ENCODE measurements at regions not wholly inside any gene's neighbourhood (a gene's known extent, or its start where the extent isn't known, plus 50 kb on each side); places are given as distances from the start of the nearest gene placed in this dataset.
"Not testable (repeated sequence)": the region's sequence is repeated elsewhere in the genome, so short reads cannot be mapped to it uniquely, and the experiment has no call there.

GRCh38 chr7:22066522-22066921 is 120.8 kb upstream of the CDCA7L start:
- CTCF ChIA-PET, result no interaction called here
- POLR2A ChIA-PET, result no interaction called here

- ChIA-PET POLR2A (no interaction called here), CTCF (interaction anchor here (0.9 kb wide), 1 partner anchor 18 kb away, joined by 3 read pairs; no protein-coding TSS in a partner anchor)
Observed at GRCh38 chr7:22064816-22065215, 119.1 kb upstream of the CDCA7L start.

- ChIA-PET POLR2A (no interaction called here), CTCF (no interaction called here)
Observed at GRCh38 chr7:22061775-22062174, 116.1 kb upstream of the CDCA7L start.

GRCh38 chr7:22060863-22061262 is 115.2 kb upstream of the CDCA7L start:
- ChIA-PET CTCF (no interaction called here), POLR2A (no interaction called here)

- CTCF ChIA-PET, result no interaction called here
- POLR2A ChIA-PET, result no interaction called here
Observed at GRCh38 chr7:22060197-22060596, 114.5 kb upstream of the CDCA7L start.

GRCh38 chr7:22055226-22055625 is 109.5 kb upstream of the CDCA7L start:
- CTCF ChIA-PET, result no interaction called here
- POLR2A ChIA-PET, result no interaction called here

- CTCF ChIA-PET, result no interaction called here
- POLR2A ChIA-PET, result no interaction called here
Observed at GRCh38 chr7:22052674-22053365, 107.1 kb upstream of the CDCA7L start.

- ChIA-PET CTCF (no interaction called here), POLR2A (no interaction called here)
Observed at GRCh38 chr7:22051886-22052673, 106.4 kb upstream of the CDCA7L start.

- CTCF ChIA-PET, result no interaction called here
- POLR2A ChIA-PET, result no interaction called here
Observed at GRCh38 chr7:22049766-22050500, 104.2 kb upstream of the CDCA7L start.

GRCh38 chr7:22043367-22043766 is 97.7 kb upstream of the CDCA7L start:
- ChIA-PET CTCF (no interaction called here), POLR2A (no interaction called here)

- POLR2A ChIA-PET, result no interaction called here
- CTCF ChIA-PET, result no interaction called here
Observed at GRCh38 chr7:22040923-22041595, 95.4 kb upstream of the CDCA7L start.

- ChIA-PET POLR2A (no interaction called here), CTCF (no interaction called here)
Observed at GRCh38 chr7:22039670-22040069, 94.0 kb upstream of the CDCA7L start.

- CTCF ChIA-PET, POLR2A ChIA-PET: not testable (repeated sequence)
Observed at GRCh38 chr7:22032356-22032755, 86.7 kb upstream of the CDCA7L start.

- CTCF ChIA-PET, POLR2A ChIA-PET: not testable (repeated sequence)
Observed at GRCh38 chr7:22028656-22029055, 83.0 kb upstream of the CDCA7L start.

- POLR2A ChIA-PET, result no interaction called here
- CTCF ChIA-PET, result no interaction called here
Observed at GRCh38 chr7:22027475-22027874, 81.8 kb upstream of the CDCA7L start.

- ChIA-PET POLR2A (no interaction called here), CTCF (no interaction called here)
Observed at GRCh38 chr7:22025983-22026382, 80.3 kb upstream of the CDCA7L start.

- ChIA-PET POLR2A (no interaction called here), CTCF (no interaction called here)
Observed at GRCh38 chr7:22025075-22025474, 79.4 kb upstream of the CDCA7L start.

GRCh38 chr7:22019931-22020330 is 74.2 kb upstream of the CDCA7L start:
- ChIA-PET POLR2A (no interaction called here), CTCF (no interaction called here)

GRCh38 chr7:22016507-22016906 is 70.8 kb upstream of the CDCA7L start:
- ChIA-PET POLR2A (no interaction called here), CTCF (no interaction called here)

GRCh38 chr7:22013711-22014110 is 68.0 kb upstream of the CDCA7L start:
- CTCF ChIA-PET, result interaction anchor here (0.5 to 0.9 kb wide), 2 partner anchors 9 to 11 kb away, joined by 3 read pairs; no protein-coding TSS in a partner anchor
- POLR2A ChIA-PET, result no interaction called here

GRCh38 chr7:22008683-22009082 is 63.0 kb upstream of the CDCA7L start:
- POLR2A ChIA-PET, result no interaction called here
- CTCF ChIA-PET, result no interaction called here
